Esophagus muscularis mucosa (tissue), 3 donors: ENCODE measurements at regions not wholly inside any gene's neighbourhood (a gene's known extent, or its start where the extent isn't known, plus 50 kb on each side); places are given as distances from the start of the nearest gene placed in this dataset.

Experiments used
- CTCF ChIP-seq, 3 experiments: fragments of 200-600 bp in 2 of 3; fragments of 450-650 bp in 1 of 3; sonication (generic) in 2 of 3; IDR thresholded peaks; one replicate each; pipeline ENCODE4 v1.5.1; 2017 to 2019; ENCODE audit warnings: antibody characterized with exemption in 3 of 3, mild to moderate bottlenecking in 2 of 3, moderate library complexity in 1 of 3
- POLR2A ChIP-seq: fragments of 450-650 bp; IDR thresholded peaks from one replicate; pipeline ENCODE4 v1.6.1; 2017; ENCODE audit warnings: antibody characterized with exemption, moderate library complexity, mild to moderate bottlenecking, low read depth

GRCh38 chr18:39842366-39842914, 2112.6 kb upstream of the PIK3C3 start:
- TF ChIP-seq POLR2A (no peak), CTCF (IDR thresholded peaks at IDR 0.05) (no peak)
